DMS 273 treated with DMSO at 0.1 percent for 48 hours (cell line): ENCODE measurements at regions not wholly inside any gene's neighbourhood (a gene's known extent, or its start where the extent isn't known, plus 50 kb on each side); places are given as distances from the start of the nearest gene placed in this dataset.
"Not testable (repeated sequence)": the region's sequence is repeated elsewhere in the genome, so short reads cannot be mapped to it uniquely, and the experiment has no call there.

Experiments
- DNase-seq: peaks from one replicate; lab custom pipeline; 2025; lab: John Stamatoyannopoulos, UW

GRCh38 chr5:85656050-85656449 lies 961.7 kb upstream of the COX7C start:
- no peak for DNase-seq

- not testable (repeated sequence) for DNase-seq
Measured at GRCh38 chr5:85657328-85657727, 960.4 kb upstream of the COX7C start.

GRCh38 chr5:85662969-85663707 lies 954.6 kb upstream of the COX7C start:
- DNase-seq = not testable (repeated sequence)

GRCh38 chr5:85663708-85664031 lies 954.1 kb upstream of the COX7C start:
- no peak for DNase-seq

GRCh38 chr5:85670417-85670816 lies 947.3 kb upstream of the COX7C start:
- no peak for DNase-seq

GRCh38 chr5:85671223-85671970 lies 946.3 kb upstream of the COX7C start:
- DNase-seq = no peak

- no peak for DNase-seq
Measured at GRCh38 chr5:85681871-85682270, 935.9 kb upstream of the COX7C start.

GRCh38 chr5:85684351-85684750 lies 933.4 kb upstream of the COX7C start:
- DNase-seq = no peak

GRCh38 chr5:85703296-85703695 lies 914.4 kb upstream of the COX7C start:
- DNase-seq = no peak

GRCh38 chr5:85709728-85710127 lies 908.0 kb upstream of the COX7C start:
- DNase-seq = no peak

GRCh38 chr5:85716344-85717202 lies 901.2 kb upstream of the COX7C start:
- DNase-seq = no peak

GRCh38 chr5:85717203-85717563 lies 900.6 kb upstream of the COX7C start:
- DNase-seq = no peak

GRCh38 chr5:85732185-85732584 lies 885.6 kb upstream of the COX7C start:
- DNase-seq = no peak

- DNase-seq = no peak
Measured at GRCh38 chr5:85741972-85742371, 875.8 kb upstream of the COX7C start.

GRCh38 chr5:85760519-85760918 lies 857.2 kb upstream of the COX7C start:
- DNase-seq = no peak

GRCh38 chr5:85769347-85769746 lies 848.4 kb upstream of the COX7C start:
- DNase-seq = no peak

- no peak for DNase-seq
Measured at GRCh38 chr5:85784746-85785145, 833.0 kb upstream of the COX7C start.

- DNase-seq = no peak
Measured at GRCh38 chr5:85813146-85813545, 804.6 kb upstream of the COX7C start.

- no peak for DNase-seq
Measured at GRCh38 chr5:85814596-85814995, 803.1 kb upstream of the COX7C start.

- DNase-seq = no peak
Measured at GRCh38 chr5:85823462-85824426, 794.0 kb upstream of the COX7C start.

GRCh38 chr5:85838781-85839180 lies 779.0 kb upstream of the COX7C start:
- no peak for DNase-seq

GRCh38 chr5:85841653-85842052 lies 776.1 kb upstream of the COX7C start:
- DNase-seq = no peak
